ENCODE measurements at regions not wholly inside any gene's neighbourhood (a gene's known extent, or its start where the extent isn't known, plus 50 kb on each side); places are given as distances from the start of the nearest gene placed in this dataset.

GRCh38 chr4:119933606-119934005 is 133.0 kb downstream of the MAD2L1 start:
- TF ChIP-seq ELK4 (IDR thresholded peaks at IDR 0.05; ENCODE audit: borderline replicate concordance, low read depth, low read length): no peak
- TF ChIP-seq ZNF280C (tag by site-specific recombination; IDR thresholded peaks at IDR 0.05): no peak
- TF ChIP-seq ZBTB6 (tag by site-specific recombination; IDR thresholded peaks at IDR 0.05): no peak
- TF ChIP-seq ZNF19 (tag by site-specific recombination; IDR thresholded peaks at IDR 0.05; ENCODE audit: low read depth): no peak
- no peak for TF ChIP-seq ZNF654 (tag by site-specific recombination; IDR thresholded peaks at IDR 0.05; ENCODE audit: low read depth)
- no peak for TF ChIP-seq MEIS1 (CRISPR knock-in tag; IDR thresholded peaks at IDR 0.05; ENCODE audit: borderline replicate concordance)
- TF ChIP-seq KLF7 (tag by site-specific recombination; IDR thresholded peaks at IDR 0.05; ENCODE audit: borderline replicate concordance): no peak
- CTCF ChIA-PET: no interaction called here
- POLR2A ChIA-PET: no interaction called here
- Histone ChIP-seq H3K4me1 (ENCODE audit: control insufficient read depth, insufficient read depth, low read length) (no peaks in the 10 kb centered on the region), H3K9me3 (ENCODE audit: control insufficient read depth, insufficient read depth, low read depth, low read length) (no peaks in the 10 kb centered on the region), H3K27ac (ENCODE audit: extremely low read depth, low read depth, low read length) (no peak overlapping the region), H3K36me3 (ENCODE audit: control insufficient read depth in 2 of 2, insufficient read depth in 1 of 2, low read length in 2 of 2) (no peaks in the 10 kb centered on the region), H3K4me3 (ENCODE audit: low read depth, low read length) (no peak overlapping the region)

DNA sequence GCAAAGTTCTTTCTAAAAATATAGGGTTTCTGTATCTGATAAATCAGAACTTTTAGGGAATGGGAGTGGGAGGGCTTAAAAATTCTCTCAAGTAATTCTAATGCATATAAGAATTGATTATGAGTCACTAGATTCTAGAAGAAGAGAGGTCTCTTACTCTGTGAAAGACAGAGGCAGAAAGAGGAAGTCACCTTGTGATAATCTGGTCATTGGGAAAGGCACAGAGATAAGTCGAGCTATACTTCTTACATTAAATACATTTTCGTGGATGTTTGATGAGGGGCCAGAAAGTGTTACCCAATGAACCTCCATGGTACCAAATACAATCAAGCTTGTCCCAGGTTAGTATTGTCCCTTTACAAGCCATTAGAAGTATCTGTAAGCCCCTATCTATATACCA is 134.4 kb downstream of the MAD2L1 start:
- no peak overlapping the region for H3K27ac ChIP-seq (ENCODE audit: extremely low read depth, low read depth, low read length)
- no peaks in the 10 kb centered on the region for H3K9me3 ChIP-seq (ENCODE audit: control insufficient read depth, insufficient read depth, low read depth, low read length)
- H3K4me3 ChIP-seq (ENCODE audit: low read depth, low read length): no peak overlapping the region
- ChIA-PET CTCF (no interaction called here), POLR2A (no interaction called here)
- H3K36me3 ChIP-seq (ENCODE audit: control insufficient read depth in 2 of 2, insufficient read depth in 1 of 2, low read length in 2 of 2): no peaks in the 10 kb centered on the region
- TF ChIP-seq ZNF560 (tag by site-specific recombination; IDR thresholded peaks at IDR 0.05; ENCODE audit: borderline replicate concordance) (no peak), BCL11A (tag by site-specific recombination; IDR thresholded peaks at IDR 0.05; ENCODE audit: low read depth) (no peak), ZNF501 (tag by site-specific recombination; IDR thresholded peaks at IDR 0.05) (no peak), ZNF157 (tag by site-specific recombination; IDR thresholded peaks at IDR 0.05) (no peak), SALL2 (tag by site-specific recombination; IDR thresholded peaks at IDR 0.05; ENCODE audit: borderline replicate concordance) (no peak), ZEB2 (tag by site-specific recombination; IDR thresholded peaks at IDR 0.05) (no peak), ZNF302 (tag by site-specific recombination; IDR thresholded peaks at IDR 0.05; ENCODE audit: low read depth) (no peak)
- no peaks in the 10 kb centered on the region for H3K4me1 ChIP-seq (ENCODE audit: control insufficient read depth, insufficient read depth, low read length)

- Histone ChIP-seq H3K9me3 (ENCODE audit: control insufficient read depth, insufficient read depth, low read depth, low read length) (no peaks in the 10 kb centered on the region), H3K27ac (ENCODE audit: extremely low read depth, low read depth, low read length) (no peak overlapping the region), H3K4me1 (ENCODE audit: control insufficient read depth, insufficient read depth, low read length) (no peaks in the 10 kb centered on the region), H3K4me3 (ENCODE audit: low read depth, low read length) (no peak overlapping the region), H3K36me3 (ENCODE audit: control insufficient read depth in 2 of 2, insufficient read depth in 1 of 2, low read length in 2 of 2) (no peaks in the 10 kb centered on the region)
- POLR2A ChIA-PET: no interaction called here
- TF ChIP-seq ZNF362 (tag by site-specific recombination; IDR thresholded peaks at IDR 0.05): 0 out of 2 replicates have a peak, but pooled peaks have one; percentile 20
- TF ChIP-seq ZNF558 (tag by site-specific recombination; IDR thresholded peaks at IDR 0.05): peak; percentile 93
- TF ChIP-seq SP7 (tag by site-specific recombination; IDR thresholded peaks at IDR 0.05): no peak
- TF ChIP-seq ZSCAN23 (tag by site-specific recombination; IDR thresholded peaks at IDR 0.05): no peak
- TF ChIP-seq, protein P1, sequence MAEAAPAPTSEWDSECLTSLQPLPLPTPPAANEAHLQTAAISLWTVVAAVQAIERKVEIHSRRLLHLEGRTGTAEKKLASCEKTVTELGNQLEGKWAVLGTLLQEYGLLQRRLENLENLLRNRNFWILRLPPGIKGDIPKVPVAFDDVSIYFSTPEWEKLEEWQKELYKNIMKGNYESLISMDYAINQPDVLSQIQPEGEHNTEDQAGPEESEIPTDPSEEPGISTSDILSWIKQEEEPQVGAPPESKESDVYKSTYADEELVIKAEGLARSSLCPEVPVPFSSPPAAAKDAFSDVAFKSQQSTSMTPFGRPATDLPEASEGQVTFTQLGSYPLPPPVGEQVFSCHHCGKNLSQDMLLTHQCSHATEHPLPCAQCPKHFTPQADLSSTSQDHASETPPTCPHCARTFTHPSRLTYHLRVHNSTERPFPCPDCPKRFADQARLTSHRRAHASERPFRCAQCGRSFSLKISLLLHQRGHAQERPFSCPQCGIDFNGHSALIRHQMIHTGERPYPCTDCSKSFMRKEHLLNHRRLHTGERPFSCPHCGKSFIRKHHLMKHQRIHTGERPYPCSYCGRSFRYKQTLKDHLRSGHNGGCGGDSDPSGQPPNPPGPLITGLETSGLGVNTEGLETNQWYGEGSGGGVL (tag by site-specific recombination; IDR thresholded peaks at IDR 0.05): no peak
- no peak for TF ChIP-seq ZNF473 (tag by site-specific recombination; IDR thresholded peaks at IDR 0.05)
- TF ChIP-seq ZNF704 (tag by site-specific recombination; IDR thresholded peaks at IDR 0.05): no peak
- TF ChIP-seq ZNF654 (tag by site-specific recombination; IDR thresholded peaks at IDR 0.05; ENCODE audit: low read depth): no peak
- CTCF ChIA-PET: no interaction called here
Measured at GRCh38 chr4:119930546-119930945, 136.1 kb downstream of the MAD2L1 start.

Measured in HEK293 (cell line).